ENCODE measurements at regions not wholly inside any gene's neighbourhood (a gene's known extent, or its start where the extent isn't known, plus 50 kb on each side); places are given as distances from the start of the nearest gene placed in this dataset.

- no peak overlapping the region for H3K27ac ChIP-seq
- TF ChIP-seq CTCF (conservative IDR thresholded peaks at IDR 0.05), result no peak
Measured at GRCh38 chr12:115208098-115208497, 524.1 kb upstream of the TBX3 start.

- no peak for TF ChIP-seq CTCF (conservative IDR thresholded peaks at IDR 0.05)
- no peak overlapping the region for H3K27ac ChIP-seq
Measured at GRCh38 chr12:115207216-115207915, 523.4 kb upstream of the TBX3 start.

- TF ChIP-seq CTCF (conservative IDR thresholded peaks at IDR 0.05), result no peak
- H3K27ac ChIP-seq, result no peak overlapping the region
Measured at GRCh38 chr12:115206801-115207200, 522.8 kb upstream of the TBX3 start.

- H3K27ac ChIP-seq, result no peak overlapping the region
- TF ChIP-seq CTCF (conservative IDR thresholded peaks at IDR 0.05), result no peak
Measured at GRCh38 chr12:115205755-115206308, 521.9 kb upstream of the TBX3 start.

- no peak overlapping the region for H3K27ac ChIP-seq
- no peak for TF ChIP-seq CTCF (conservative IDR thresholded peaks at IDR 0.05)
Measured at GRCh38 chr12:115204957-115205754, 521.2 kb upstream of the TBX3 start.

GRCh38 chr12:115203701-115204100 is 519.7 kb upstream of the TBX3 start:
- H3K27ac ChIP-seq, result no peak overlapping the region
- TF ChIP-seq CTCF (conservative IDR thresholded peaks at IDR 0.05), result no peak

GRCh38 chr12:115201966-115202365 is 518.0 kb upstream of the TBX3 start:
- no peak overlapping the region for H3K27ac ChIP-seq
- no peak for TF ChIP-seq CTCF (conservative IDR thresholded peaks at IDR 0.05)
